ENCODE measurements at regions not wholly inside any gene's neighbourhood (a gene's known extent, or its start where the extent isn't known, plus 50 kb on each side); places are given as distances from the start of the nearest gene placed in this dataset.

- no peak for TF ChIP-seq CTCF (IDR thresholded peaks at IDR 0.05)
- TF ChIP-seq POLR2A (IDR thresholded peaks at IDR 0.05) = no peak
Observed at GRCh38 chr12:124402248-124403066, 107.6 kb downstream of the RFLNA start.
